NOMO-1 treated with DMSO at 0.1 percent for 48 hours (cell line): ENCODE measurements at regions not wholly inside any gene's neighbourhood (a gene's known extent, or its start where the extent isn't known, plus 50 kb on each side); places are given as distances from the start of the nearest gene placed in this dataset.

Experiments
- DNase-seq: peaks from one replicate; lab custom pipeline; 2025; ENCODE audit not compliant: unreplicated experiment; lab: John Stamatoyannopoulos, UW

GRCh38 chr4:120526033-120526432 lies 396.5 kb downstream of the PRDM5 start:
- no peak for DNase-seq

GRCh38 chr4:120525106-120525505 lies 397.4 kb downstream of the PRDM5 start:
- no peak for DNase-seq

GRCh38 chr4:120524237-120524636 lies 398.3 kb downstream of the PRDM5 start:
- DNase-seq, result no peak

- DNase-seq, result peak; percentile 58
Observed at GRCh38 chr4:120520761-120521160, 401.8 kb downstream of the PRDM5 start.

- peak; percentile 8 for DNase-seq
Observed at GRCh38 chr4:120517966-120518365, 404.6 kb downstream of the PRDM5 start.

- no peak for DNase-seq
Observed at GRCh38 chr4:120509719-120510118, 412.8 kb downstream of the PRDM5 start.

- no peak for DNase-seq
Observed at GRCh38 chr4:120509222-120509621, 413.3 kb downstream of the PRDM5 start.

GRCh38 chr4:120508036-120508435 lies 414.5 kb downstream of the PRDM5 start:
- DNase-seq, result no peak

GRCh38 chr4:120506536-120506935 lies 416.0 kb downstream of the PRDM5 start:
- DNase-seq, result no peak

GRCh38 chr4:120498678-120499077 lies 423.8 kb downstream of the PRDM5 start:
- peak; percentile 73 for DNase-seq

- DNase-seq, result no peak
Observed at GRCh38 chr4:120491481-120491880, 424.8 kb upstream of the MAD2L1 start.

- no peak for DNase-seq
Observed at GRCh38 chr4:120481756-120482155, 415.1 kb upstream of the MAD2L1 start.

- DNase-seq, result no peak
Observed at GRCh38 chr4:120472447-120473131, 405.9 kb upstream of the MAD2L1 start.

GRCh38 chr4:120466429-120466828 lies 399.8 kb upstream of the MAD2L1 start:
- DNase-seq, result no peak

GRCh38 chr4:120454788-120455187 lies 388.1 kb upstream of the MAD2L1 start:
- DNase-seq, result no peak

- no peak for DNase-seq
Observed at GRCh38 chr4:120452536-120452935, 385.9 kb upstream of the MAD2L1 start.

- no peak for DNase-seq
Observed at GRCh38 chr4:120452001-120452400, 385.4 kb upstream of the MAD2L1 start.

GRCh38 chr4:120447774-120448173 lies 381.1 kb upstream of the MAD2L1 start:
- DNase-seq, result no peak

GRCh38 chr4:120446051-120446567 lies 379.5 kb upstream of the MAD2L1 start:
- DNase-seq, result no peak

- no peak for DNase-seq
Observed at GRCh38 chr4:120445186-120445585, 378.5 kb upstream of the MAD2L1 start.

GRCh38 chr4:120443116-120443515 lies 376.5 kb upstream of the MAD2L1 start:
- DNase-seq, result no peak

- no peak for DNase-seq
Observed at GRCh38 chr4:120440730-120441129, 374.1 kb upstream of the MAD2L1 start.

GRCh38 chr4:120435179-120435578 lies 368.5 kb upstream of the MAD2L1 start:
- no peak for DNase-seq
